HepG2 (cell line): ENCODE measurements at regions not wholly inside any gene's neighbourhood (a gene's known extent, or its start where the extent isn't known, plus 50 kb on each side); places are given as distances from the start of the nearest gene placed in this dataset.

Source experiments
- ATAC-seq: fragments of 200-7000 bp; cut with Tn5 transposase; 3 replicates; pipeline ENCODE4 v1.9.1; 2020; ENCODE audit warnings: mild to moderate bottlenecking, moderate library complexity
- BruUV-seq: library from RNA; stranded (reverse); fragments of 400-500 nt; replicated peaks from 2 replicates; lab custom pipeline; 2021; lab: Mats Ljungman, UMichigan
- CTCF ChIA-PET: fragments of 300-600 bp; formaldehyde crosslinking; extraction: SDS; loops from one replicate; lab custom pipeline; 2021; ENCODE audit warnings: low total read pairs, inconsistent platforms, low intra/inter-chr PET ratio; lab: Yijun Ruan, JAX
- POLR2A ChIA-PET: fragments of 350-600 bp; sonication (Branson Sonifier 250); formaldehyde crosslinking; loops from one replicate; lab custom pipeline; 2020; ENCODE audit warnings: antibody characterized with exemption, inconsistent platforms; lab: Yijun Ruan, JAX
- DNase-seq: peaks from one replicate; pipeline ENCODE4 v3.0.0-alpha.2; 2015; ENCODE audit warnings: low spot score
- FAIRE-seq: peaks from 3 replicates; lab custom pipeline; 2011; peaks lifted over from hg19 to GRCh38; lab: Jason Lieb, UNC
- H2AFZ ChIP-seq: one replicate; pipeline ENCODE4 v1.6.1; 2011; ENCODE audit warnings: low read length, inconsistent platforms
- H3K27ac ChIP-seq: fragments of 300-600 bp; 3 replicates; pipeline ENCODE4 v1.8.0; 2011; ENCODE audit warnings: mixed run types, mild to moderate bottlenecking, mixed read lengths, low read length, inconsistent platforms; ENCODE audit not compliant: insufficient read depth; ENCODE audit errors: extremely low read length
- H3K27me3 ChIP-seq, 2 experiments: fragments of 200-600 bp in 1 of 2; 2 replicates in 1 of 2; 3 replicates in 1 of 2; pipeline versions ENCODE4 v1.6.0 to v1.8.0; 2011; ENCODE audit warnings: low read length in 2 of 2, mild to moderate bottlenecking in 2 of 2, moderate library complexity in 2 of 2, inconsistent platforms in 1 of 2; ENCODE audit not compliant: insufficient read depth in 2 of 2, control insufficient read depth in 1 of 2
- H3K36me3 ChIP-seq, 2 experiments: fragments of 200-600 bp in 1 of 2; replicated peaks in 1 of 2; 2 replicates in 1 of 2; 3 replicates in 1 of 2; pipeline versions ENCODE4 v1.5.1 to v1.8.0; 2011; ENCODE audit warnings: low read length in 2 of 2, inconsistent platforms in 1 of 2; ENCODE audit not compliant: insufficient read depth in 2 of 2, control insufficient read depth in 1 of 2
- H3K4me1 ChIP-seq: 2 replicates; pipeline ENCODE4 v1.5.1; 2012; ENCODE audit warnings: low read length, inconsistent platforms; ENCODE audit not compliant: insufficient read depth
- H3K4me2 ChIP-seq: 2 replicates; pipeline ENCODE4 v1.6.0; 2011; ENCODE audit warnings: low read depth, low read length, inconsistent platforms
- H3K4me3 ChIP-seq, 3 experiments: fragments of 200-600 bp in 1 of 3; sonication (generic), shearing (Covaris generic) in 1 of 3; replicated peaks in 1 of 3; 2 replicates each; pipeline ENCODE4 v1.5.1; 2011 to 2016; ENCODE audit warnings: low read length in 3 of 3, inconsistent platforms in 2 of 3, low read depth in 2 of 3, mild to moderate bottlenecking in 2 of 3, control low read depth in 1 of 3, mixed read lengths in 1 of 3; ENCODE audit not compliant: insufficient read depth in 1 of 3
- H3K79me2 ChIP-seq: one replicate; pipeline ENCODE4 v1.6.1; 2011; ENCODE audit warnings: low read length, inconsistent platforms; ENCODE audit not compliant: insufficient read depth
- H3K9ac ChIP-seq: 2 replicates; pipeline ENCODE4 v1.6.0; 2011; ENCODE audit warnings: mild to moderate bottlenecking, low read depth, low read length, inconsistent platforms; ENCODE audit not compliant: insufficient read depth
- H3K9me3 ChIP-seq: 2 replicates; pipeline ENCODE4 v1.5.1; 2012; ENCODE audit warnings: mild to moderate bottlenecking, low read length
- H4K20me1 ChIP-seq: 2 replicates; pipeline ENCODE4 v1.6.0; 2011; ENCODE audit warnings: inconsistent platforms, mild to moderate bottlenecking, low read length, moderate library complexity; ENCODE audit not compliant: insufficient read depth
- AGO2 ChIP-seq: fragments of 200-400 bp; formaldehyde crosslinking; optimal IDR thresholded peaks from 2 replicates; pipeline ENCODE3; 2017; ENCODE audit warnings: mild to moderate bottlenecking, low read depth, low read length, moderate library complexity
- HDAC2 ChIP-seq: sonication (generic); formaldehyde crosslinking; IDR thresholded peaks from 2 replicates; pipeline ENCODE4 v1.4.0; 2020; ENCODE audit warnings: missing genetic modification reagents
- KDM5A ChIP-seq: fragments of 200-600 bp; sonication (generic); IDR thresholded peaks from 2 replicates; pipeline ENCODE4 v1.7.0; 2018; ENCODE audit warnings: antibody characterized with exemption, mild to moderate bottlenecking, low read length, borderline replicate concordance
- MIXL1 ChIP-seq: IDR thresholded peaks from 2 replicates; pipeline ENCODE4 v1.6.1; 2016
- TERF1 ChIP-seq: sonication (generic); formaldehyde crosslinking; IDR thresholded peaks from 2 replicates; pipeline ENCODE4 v1.8.0; 2022; ENCODE audit warnings: mild to moderate bottlenecking, missing genetic modification reagents, moderate library complexity
- TP53 ChIP-seq: sonication (generic); formaldehyde crosslinking; conservative IDR thresholded peaks from 2 replicates; pipeline ENCODE4 v1.4.0; 2020; ENCODE audit warnings: missing genetic modification reagents
- ZBTB44 ChIP-seq: sonication (generic); formaldehyde crosslinking; IDR thresholded peaks from 2 replicates; pipeline ENCODE4 v1.4.0; 2020; ENCODE audit warnings: missing genetic modification reagents
- ZNF775 ChIP-seq: sonication (generic); formaldehyde crosslinking; IDR thresholded peaks from 2 replicates; pipeline ENCODE4 v1.4.0; 2020; ENCODE audit warnings: missing genetic modification reagents, mild to moderate bottlenecking, moderate library complexity, borderline replicate concordance
- WGBS: methylation state at CpG from one replicate; pipeline ENCODE4 v1.1.6; 2017; ENCODE audit warnings: low lambda C conversion rate; 5-methylcytosine and 5-hydroxymethylcytosine counted together
- in situ Hi-C: cut with HindIII; loops from 2 replicates; pipeline ENCODE4 v1.10.0; 2017; ENCODE audit warnings: low pct_unique_long_range_greater_than_20kb; ENCODE audit not compliant: extremely low pct_ligation_motif_present
- intact Hi-C: fragments of 100-400 bp; cut with micrococcal nuclease; formaldehyde crosslinking; loops from one replicate; pipeline ENCODE4 v1.10.0; 2022; ENCODE audit not compliant: unreplicated experiment

- Histone ChIP-seq H3K79me2 (no peaks in the 10 kb centered on the region), H3K4me3 (no peak overlapping the region), H3K4me2 (no peak overlapping the region), H3K4me1 (peaks cover 33% of the 10 kb centered on the region), H3K9me3 (peaks cover 5% of the 10 kb centered on the region; the same call in 1 of the 2 replicates), H2AFZ (no peak overlapping the region), H3K9ac (no peak overlapping the region), H4K20me1 (no peaks in the 10 kb centered on the region), H3K27me3 (no peaks in the 10 kb centered on the region), H3K27ac (no peak overlapping the region), H3K36me3 (no peaks in the 10 kb centered on the region)
- no peak for DNase-seq
- no peak for ATAC-seq
- intact Hi-C loops (no loop called here), in situ Hi-C loops (no loop called here)
- no TSS peak for BruUV-seq
- no peak for FAIRE-seq
- TF ChIP-seq MIXL1 (CRISPR knock-in tag) (0 out of 2 replicates have a peak, but pooled peaks have one; percentile 5), TERF1 (CRISPR knock-in tag) (no peak), KDM5A (no peak), TP53 (no peak), AGO2 (no peak), ZBTB44 (CRISPR knock-in tag) (no peak), HDAC2 (CRISPR knock-in tag) (no peak), ZNF775 (CRISPR knock-in tag) (no peak)
- ChIA-PET CTCF (no interaction called here), POLR2A (no interaction called here)
- WGBS = 57% methylated on average over 2 of the region's 2 CpGs
These were observed 942.6 kb downstream of the KCNJ2 start for GRCh38 chr17:71111934-71112333.
